ENCODE measurements at regions not wholly inside any gene's neighbourhood (a gene's known extent, or its start where the extent isn't known, plus 50 kb on each side); places are given as distances from the start of the nearest gene placed in this dataset.

- TF ChIP-seq FOXM1 (IDR thresholded peaks at IDR 0.05; ENCODE audit: low read depth): no peak
- TF ChIP-seq FOXM1 (CRISPR knock-in tag; IDR thresholded peaks at IDR 0.05; ENCODE audit: low read depth): no peak
- no peak for TF ChIP-seq BCOR (IDR thresholded peaks at IDR 0.05)
- no peak for TF ChIP-seq FOXO4 (CRISPR knock-in tag; IDR thresholded peaks at IDR 0.05)
- TF ChIP-seq ZBTB7A (IDR thresholded peaks at IDR 0.05; ENCODE audit: borderline replicate concordance, control insufficient read depth, low read depth, low read length): no peak
- no peak for TF ChIP-seq ZNF212 (CRISPR knock-in tag; IDR thresholded peaks at IDR 0.05)
- TF ChIP-seq MYBL2 (IDR thresholded peaks at IDR 0.05; ENCODE audit: low read depth): no peak
- TF ChIP-seq MYBL2 (CRISPR knock-in tag; IDR thresholded peaks at IDR 0.05; ENCODE audit: borderline replicate concordance): no peak
- TF ChIP-seq MBD1 (CRISPR knock-in tag; IDR thresholded peaks at IDR 0.05): no peak
These were observed 178.7 kb upstream of the MGAT5 start (continued) for GRCh38 chr2:134075204-134075603.

DNA sequence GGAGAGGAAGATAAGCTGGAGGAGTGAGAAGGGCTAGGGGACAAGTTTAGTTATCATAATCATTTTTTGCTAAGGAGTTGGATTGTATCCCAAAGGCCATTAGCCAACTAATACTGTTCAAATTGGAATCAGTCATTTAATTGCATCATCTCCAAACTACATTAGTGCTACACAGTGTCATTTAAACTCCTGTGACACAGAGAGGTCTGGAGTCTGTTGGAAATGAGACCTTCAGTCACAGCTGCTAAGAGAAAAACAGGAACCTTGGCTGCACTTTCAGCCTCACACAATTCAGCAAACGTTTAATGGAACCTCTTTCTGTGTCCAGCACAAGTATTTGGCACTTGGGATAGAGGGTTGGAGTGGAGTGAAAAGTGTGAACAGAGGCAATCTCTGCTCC, 175.5 kb upstream of the MGAT5 start:
- POLR2A ChIA-PET: no interaction called here
- ATAC-seq: no peak
- BruUV-seq (replicated peaks): no TSS peak
- Histone ChIP-seq H3K36me3 (ENCODE audit: control insufficient read depth, insufficient read depth, low read length) (no peaks in the 10 kb centered on the region), H3K4me2 (ENCODE audit: insufficient read depth, low read length) (no peak overlapping the region), H3K27me3 (ENCODE audit: control insufficient read depth in 2 of 2, insufficient read depth in 2 of 2, low read length in 2 of 2) (peaks cover 10 to 36% of the 10 kb centered on the region in 2 experiments; a peak in 4 of 5 replicates), H3K79me2 (ENCODE audit: control insufficient read depth, insufficient read depth, low read length) (no peaks in the 10 kb centered on the region), H3K9me3 (replicated peaks; ENCODE audit: control insufficient read depth, insufficient read depth, low read depth, low read length) (no peaks in the 10 kb centered on the region), H3K4me3 (no peak overlapping the region), H2AFZ (ENCODE audit: low read depth, low read length) (no peak overlapping the region), H3K9ac (ENCODE audit: insufficient read depth in 1 of 2, low read depth in 2 of 2, low read length in 2 of 2) (no peak overlapping the region), H3K27ac (ENCODE audit: extremely low read depth, low read depth, low read length) (no peak overlapping the region), H4K20me1 (replicated peaks; ENCODE audit: control insufficient read depth, insufficient read depth, low read length) (no peaks in the 10 kb centered on the region; the same call in 1 of the 2 replicates), H3K4me1 (replicated peaks in 1 of 2; ENCODE audit: control insufficient read depth in 2 of 2, insufficient read depth in 2 of 2, low read length in 2 of 2) (no peaks in the 10 kb centered on the region), H3K9me1 (ENCODE audit: control insufficient read depth, insufficient read depth, low read length) (no peaks in the 10 kb centered on the region)
- CTCF ChIA-PET (ENCODE audit: low intra/inter-chr PET ratio): no interaction called here
- DNase-seq (ENCODE audit: extremely low read depth in 1 of 4, low spot score in 3 of 4): no peak
- intact Hi-C loops (cut with micrococcal nuclease) (loop anchor here (10.0 kb wide), 1 partner anchor 194 kb away; no protein-coding TSS in a partner anchor), in situ Hi-C loops (cut with MboI) (no loop called here)
- WGBS (ENCODE audit: insufficient coverage, low coverage, missing lambda C conversion rate): 0% methylated on average over 1 of the region's 1 CpG
- FAIRE-seq: no peak
- TF ChIP-seq ZNF507 (tag; conservative IDR thresholded peaks at IDR 0.05): no peak
- TF ChIP-seq THRA (IDR thresholded peaks at IDR 0.05): no peak
- TF ChIP-seq ZC3H4 (CRISPR knock-in tag; IDR thresholded peaks at IDR 0.05; ENCODE audit: borderline replicate concordance): no peak
- TF ChIP-seq CEBPZ (IDR thresholded peaks at IDR 0.05; ENCODE audit: borderline replicate concordance, low read depth, low read length): no peak
- no peak for TF ChIP-seq XRCC4 (IDR thresholded peaks at IDR 0.05; ENCODE audit: extremely low read depth, insufficient read depth, insufficient read length)
- no peak for TF ChIP-seq RAD51 (IDR thresholded peaks at IDR 0.05; ENCODE audit: borderline replicate concordance, low read depth)
